ENCODE measurements at regions not wholly inside any gene's neighbourhood (a gene's known extent, or its start where the extent isn't known, plus 50 kb on each side); places are given as distances from the start of the nearest gene placed in this dataset.

- TF ChIP-seq POLR2A (IDR thresholded peaks at IDR 0.05) (no peak), CTCF (IDR thresholded peaks at IDR 0.05) (no peak), POLR2AphosphoS5 (IDR thresholded peaks at IDR 0.05) (no peak)
Measured at GRCh38 chr2:15736396-15737180, 144.9 kb downstream of the DDX1 start.

Measured in sigmoid colon (tissue), 4 donors.